Neural crest cell (in vitro differentiated cells): ENCODE measurements at regions not wholly inside any gene's neighbourhood (a gene's known extent, or its start where the extent isn't known, plus 50 kb on each side); places are given as distances from the start of the nearest gene placed in this dataset.
"Not testable (repeated sequence)": the region's sequence is repeated elsewhere in the genome, so short reads cannot be mapped to it uniquely, and the experiment has no call there.

Source experiments
- DNase-seq: peaks from one replicate; pipeline ENCODE4 v3.0.0; 2021; ENCODE audit warnings: low read depth, mixed read lengths, low spot score
- H3K27ac Mint-ChIP-seq: one replicate; pipeline ENCODE4 v1.8.0; 2021; ENCODE audit warnings: mild to moderate bottlenecking, mixed read lengths; ENCODE audit not compliant: unreplicated experiment
- H3K27me3 Mint-ChIP-seq: 2 replicates; pipeline ENCODE4 v1.8.0; 2021; ENCODE audit warnings: low read depth, mild to moderate bottlenecking, mixed read lengths
- H3K36me3 Mint-ChIP-seq: 2 replicates; pipeline ENCODE4 v1.8.0; 2021; ENCODE audit warnings: low read depth, mild to moderate bottlenecking, mixed read lengths
- H3K4me1 Mint-ChIP-seq: 2 replicates; pipeline ENCODE4 v1.8.0; 2021; ENCODE audit warnings: mixed read lengths
- H3K4me3 Mint-ChIP-seq: one replicate; pipeline ENCODE4 v1.8.0; 2021; ENCODE audit warnings: mild to moderate bottlenecking, mixed read lengths
- H3K9me3 Mint-ChIP-seq: 2 replicates; pipeline ENCODE4 v1.8.0; 2021; ENCODE audit warnings: mixed read lengths
- TF ChIP-seq, protein P1 (sequence below): fragments of 200-600 bp; sonication (generic); conservative IDR thresholded peaks from 2 replicates; pipeline ENCODE4 v1.5.0; 2021; ENCODE audit warnings: antibody characterized with exemption, mild to moderate bottlenecking

DNA sequence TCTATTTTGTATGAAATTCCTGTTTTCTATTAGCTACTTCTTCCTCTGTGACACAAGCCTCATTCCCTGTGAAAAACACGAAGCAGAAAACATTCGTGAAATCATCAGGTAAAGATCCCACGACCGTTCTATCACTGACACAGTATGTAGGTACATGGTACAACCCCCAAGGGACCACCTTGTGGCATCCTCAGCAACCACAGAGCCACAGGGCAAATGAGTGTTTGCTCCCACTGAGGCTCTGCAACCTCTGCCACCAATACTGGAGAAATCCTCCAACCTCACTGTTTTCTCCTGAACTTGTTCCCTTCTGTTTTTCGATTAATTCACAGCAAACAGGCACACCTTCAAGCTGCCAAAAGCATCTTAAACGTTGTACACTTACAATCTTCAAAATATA is 83.7 kb upstream of the FBXO28 start:
- not testable (repeated sequence) for H3K4me3 Mint-ChIP-seq, H3K9me3 Mint-ChIP-seq, H3K36me3 Mint-ChIP-seq, DNase-seq, H3K27ac Mint-ChIP-seq, H3K4me1 Mint-ChIP-seq, H3K27me3 Mint-ChIP-seq

- DNase-seq, H3K36me3 Mint-ChIP-seq, H3K27ac Mint-ChIP-seq, H3K4me3 Mint-ChIP-seq, H3K9me3 Mint-ChIP-seq, H3K27me3 Mint-ChIP-seq, H3K4me1 Mint-ChIP-seq: not testable (repeated sequence)
Observed at GRCh38 chr1:224029286-224030025, 84.5 kb upstream of the FBXO28 start.

DNA sequence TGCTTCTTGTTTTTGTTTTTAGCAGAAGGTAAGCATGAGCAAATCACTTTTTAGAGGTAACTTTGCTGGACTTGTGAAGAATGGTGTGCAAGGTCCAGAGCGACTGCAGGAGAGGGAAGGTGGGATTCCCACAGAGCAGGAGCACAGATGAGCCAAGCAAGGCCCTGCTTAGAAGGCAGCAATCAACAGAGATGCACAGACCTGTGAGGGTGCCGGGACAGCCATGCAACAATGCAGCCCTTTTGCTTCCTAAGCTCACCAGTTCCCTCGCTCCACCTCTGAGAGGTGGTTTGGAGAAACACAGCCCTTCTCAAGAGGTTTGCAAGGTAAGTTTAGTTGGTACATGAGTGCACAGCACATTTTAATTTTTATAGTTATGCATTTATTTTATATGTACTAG is 85.1 kb upstream of the FBXO28 start:
- H3K4me1 Mint-ChIP-seq, result not testable (repeated sequence)

DNA sequence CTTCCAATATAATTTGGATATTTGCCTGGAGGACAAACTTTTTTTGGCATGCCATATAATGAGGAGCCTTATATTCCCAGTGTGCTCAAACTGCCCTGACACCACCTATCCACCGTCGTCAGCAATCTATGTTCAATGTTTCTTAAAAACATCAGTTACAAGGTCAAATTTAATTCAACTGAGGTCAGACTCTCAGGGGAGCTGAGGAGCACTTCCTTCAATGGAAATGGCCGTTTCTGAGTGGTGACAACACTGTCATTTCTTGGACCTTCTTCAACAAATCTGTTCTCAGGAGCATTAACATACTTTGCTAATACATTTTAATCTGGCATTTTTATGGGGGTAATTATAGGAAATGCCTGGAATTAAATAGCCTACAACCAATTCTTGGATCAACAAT is 90.8 kb upstream of the FBXO28 start:
- not testable (repeated sequence) for H3K27me3 Mint-ChIP-seq, H3K27ac Mint-ChIP-seq, H3K4me3 Mint-ChIP-seq

More for the DNA sequence above, 85.1 kb upstream of the FBXO28 start:
- not testable (repeated sequence) for DNase-seq, H3K27ac Mint-ChIP-seq, H3K27me3 Mint-ChIP-seq, H3K4me3 Mint-ChIP-seq, H3K36me3 Mint-ChIP-seq, H3K9me3 Mint-ChIP-seq

DNA sequence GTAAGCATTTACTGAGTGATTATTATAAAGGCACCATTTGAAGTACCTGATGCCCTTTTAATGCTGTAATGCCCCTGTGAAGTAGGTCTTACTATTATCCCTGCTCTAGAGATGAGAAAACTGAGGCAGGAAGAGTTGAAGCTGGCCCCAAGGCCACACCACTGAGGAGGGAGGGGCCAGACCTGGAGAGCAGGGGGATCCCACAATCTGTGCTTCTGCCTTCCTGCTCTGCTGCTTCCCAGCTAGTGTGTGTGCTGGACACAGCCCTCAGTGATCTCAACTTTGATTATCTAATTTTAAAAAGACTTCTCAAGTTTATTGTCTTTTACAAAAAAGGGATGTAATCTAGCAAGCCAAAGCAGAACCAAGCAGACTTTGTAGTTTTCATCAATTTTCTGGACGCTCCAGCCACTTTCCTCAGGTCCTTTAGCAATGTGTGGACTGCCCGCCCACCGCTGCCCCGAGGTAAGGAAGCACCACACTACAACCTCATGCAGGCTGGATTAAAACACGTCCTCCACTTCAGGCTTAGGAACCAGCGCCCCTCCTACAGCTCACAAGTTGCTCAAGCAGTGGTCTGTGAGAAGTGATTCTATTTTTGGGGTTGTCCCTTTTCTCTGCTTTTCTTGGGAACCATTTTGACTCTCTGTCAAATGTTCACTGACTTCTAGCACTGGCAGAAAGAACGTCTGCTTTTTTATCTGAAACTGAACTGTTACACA is 91.5 kb upstream of the FBXO28 start:
- DNase-seq, H3K4me1 Mint-ChIP-seq, H3K9me3 Mint-ChIP-seq, H3K4me3 Mint-ChIP-seq, H3K27ac Mint-ChIP-seq, H3K36me3 Mint-ChIP-seq, H3K27me3 Mint-ChIP-seq: not testable (repeated sequence)

More for the DNA sequence above, 90.8 kb upstream of the FBXO28 start:
- H3K9me3 Mint-ChIP-seq, DNase-seq, H3K4me1 Mint-ChIP-seq, H3K36me3 Mint-ChIP-seq: not testable (repeated sequence)

GRCh38 chr1:224019866-224020265 is 94.0 kb upstream of the FBXO28 start:
- H3K36me3 Mint-ChIP-seq, H3K27ac Mint-ChIP-seq, H3K4me3 Mint-ChIP-seq, H3K9me3 Mint-ChIP-seq, DNase-seq, H3K4me1 Mint-ChIP-seq, H3K27me3 Mint-ChIP-seq: not testable (repeated sequence)

DNA sequence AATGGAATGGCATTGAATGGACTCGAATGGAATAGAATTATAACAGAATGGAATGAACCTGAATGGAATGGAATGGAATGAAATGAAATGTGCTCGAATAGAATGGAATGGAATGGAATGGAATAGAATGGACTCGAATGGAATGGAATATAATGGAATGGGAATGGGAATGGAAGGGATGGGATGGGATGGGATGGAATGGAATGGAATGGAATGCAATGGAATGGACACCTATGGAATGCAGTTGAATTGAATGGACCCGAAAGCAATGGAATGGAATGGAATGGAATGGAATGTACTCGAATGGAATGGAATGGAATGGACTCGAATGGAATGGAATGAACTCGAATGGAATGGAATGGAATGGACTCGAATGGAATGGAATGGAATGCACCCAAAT is 98.1 kb upstream of the FBXO28 start:
- not testable (repeated sequence) for H3K4me3 Mint-ChIP-seq, H3K36me3 Mint-ChIP-seq, DNase-seq, H3K4me1 Mint-ChIP-seq, H3K27ac Mint-ChIP-seq, H3K9me3 Mint-ChIP-seq, H3K27me3 Mint-ChIP-seq

- no peak overlapping the region for H3K27ac Mint-ChIP-seq
- TF ChIP-seq, protein P1, sequence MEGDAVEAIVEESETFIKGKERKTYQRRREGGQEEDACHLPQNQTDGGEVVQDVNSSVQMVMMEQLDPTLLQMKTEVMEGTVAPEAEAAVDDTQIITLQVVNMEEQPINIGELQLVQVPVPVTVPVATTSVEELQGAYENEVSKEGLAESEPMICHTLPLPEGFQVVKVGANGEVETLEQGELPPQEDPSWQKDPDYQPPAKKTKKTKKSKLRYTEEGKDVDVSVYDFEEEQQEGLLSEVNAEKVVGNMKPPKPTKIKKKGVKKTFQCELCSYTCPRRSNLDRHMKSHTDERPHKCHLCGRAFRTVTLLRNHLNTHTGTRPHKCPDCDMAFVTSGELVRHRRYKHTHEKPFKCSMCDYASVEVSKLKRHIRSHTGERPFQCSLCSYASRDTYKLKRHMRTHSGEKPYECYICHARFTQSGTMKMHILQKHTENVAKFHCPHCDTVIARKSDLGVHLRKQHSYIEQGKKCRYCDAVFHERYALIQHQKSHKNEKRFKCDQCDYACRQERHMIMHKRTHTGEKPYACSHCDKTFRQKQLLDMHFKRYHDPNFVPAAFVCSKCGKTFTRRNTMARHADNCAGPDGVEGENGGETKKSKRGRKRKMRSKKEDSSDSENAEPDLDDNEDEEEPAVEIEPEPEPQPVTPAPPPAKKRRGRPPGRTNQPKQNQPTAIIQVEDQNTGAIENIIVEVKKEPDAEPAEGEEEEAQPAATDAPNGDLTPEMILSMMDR, result no peak
- no peak overlapping the region for H3K4me3 Mint-ChIP-seq
- H3K4me1 Mint-ChIP-seq, result no peaks in the 10 kb centered on the region
- no peak for DNase-seq
- peaks cover 13% of the 10 kb centered on the region for H3K36me3 Mint-ChIP-seq
- H3K9me3 Mint-ChIP-seq, result no peaks in the 10 kb centered on the region
- no peaks in the 10 kb centered on the region for H3K27me3 Mint-ChIP-seq
Observed at GRCh38 chr1:224014330-224014649, 99.6 kb upstream of the FBXO28 start.

DNA sequence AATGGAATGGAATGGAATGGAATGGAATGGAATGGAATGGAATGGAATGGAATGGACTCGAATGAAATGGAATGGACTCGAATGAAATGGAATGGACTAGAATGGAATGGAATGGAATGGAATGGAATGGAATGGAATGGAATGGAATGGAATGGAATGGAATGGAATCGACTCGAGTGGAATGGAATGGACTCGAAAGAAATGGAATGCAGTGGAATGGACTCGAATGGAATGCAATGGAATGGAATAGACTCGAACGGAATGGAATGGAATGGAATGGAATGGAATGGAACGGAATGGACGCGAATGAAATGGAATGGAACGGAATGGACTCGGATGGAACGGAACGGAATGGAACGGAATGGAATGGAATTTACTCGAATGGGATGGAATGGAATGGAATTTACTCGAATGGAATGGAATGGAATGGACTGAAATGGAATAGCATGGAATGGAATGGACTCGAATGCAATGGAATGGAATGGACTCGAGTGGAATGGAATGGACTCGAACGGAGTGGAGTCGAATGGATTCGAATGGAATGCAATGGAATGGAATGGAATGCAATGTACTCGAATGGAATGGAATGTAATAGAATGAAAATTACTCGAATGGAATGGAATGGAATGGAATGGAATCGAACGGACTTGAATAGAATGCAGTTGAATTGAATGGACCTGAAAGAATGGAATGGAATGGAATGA is 100.1 kb upstream of the FBXO28 start:
- not testable (repeated sequence) for H3K4me1 Mint-ChIP-seq, H3K9me3 Mint-ChIP-seq, H3K4me3 Mint-ChIP-seq, DNase-seq, H3K27ac Mint-ChIP-seq, H3K27me3 Mint-ChIP-seq
- peaks cover 14% of the 10 kb centered on the region for H3K36me3 Mint-ChIP-seq

GRCh38 chr1:224012807-224013434 is 101.0 kb upstream of the FBXO28 start:
- H3K9me3 Mint-ChIP-seq, H3K4me1 Mint-ChIP-seq, H3K27me3 Mint-ChIP-seq, DNase-seq, H3K4me3 Mint-ChIP-seq, H3K27ac Mint-ChIP-seq: not testable (repeated sequence)
- H3K36me3 Mint-ChIP-seq, result peaks cover 21% of the 10 kb centered on the region

GRCh38 chr1:224012162-224012561 is 101.7 kb upstream of the FBXO28 start:
- H3K9me3 Mint-ChIP-seq, H3K4me3 Mint-ChIP-seq, DNase-seq, H3K27ac Mint-ChIP-seq, H3K27me3 Mint-ChIP-seq, H3K4me1 Mint-ChIP-seq: not testable (repeated sequence)
- peaks cover 20% of the 10 kb centered on the region for H3K36me3 Mint-ChIP-seq

DNA sequence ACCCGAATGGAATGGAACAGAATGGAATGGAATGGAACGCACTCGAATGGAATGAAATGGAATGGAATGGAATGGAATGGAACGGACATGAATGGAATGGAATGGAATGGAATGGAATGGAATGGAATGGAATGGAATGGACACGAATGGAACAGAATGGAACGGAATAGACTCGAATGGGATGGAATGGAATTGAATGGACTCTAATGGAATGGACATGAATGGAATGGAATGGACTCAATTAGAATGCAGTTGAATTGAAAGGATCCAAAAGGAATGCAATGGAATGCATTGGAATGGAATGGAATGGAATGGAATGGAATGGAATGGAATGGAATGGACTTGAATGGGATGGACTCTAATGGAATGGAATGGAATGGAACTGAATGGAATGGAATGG is 102.2 kb upstream of the FBXO28 start:
- H3K27ac Mint-ChIP-seq, H3K9me3 Mint-ChIP-seq, H3K27me3 Mint-ChIP-seq, H3K4me1 Mint-ChIP-seq, DNase-seq, H3K4me3 Mint-ChIP-seq: not testable (repeated sequence)
- peaks cover 21% of the 10 kb centered on the region for H3K36me3 Mint-ChIP-seq
